ENCODE measurements at regions not wholly inside any gene's neighbourhood (a gene's known extent, or its start where the extent isn't known, plus 50 kb on each side); places are given as distances from the start of the nearest gene placed in this dataset.

DNA sequence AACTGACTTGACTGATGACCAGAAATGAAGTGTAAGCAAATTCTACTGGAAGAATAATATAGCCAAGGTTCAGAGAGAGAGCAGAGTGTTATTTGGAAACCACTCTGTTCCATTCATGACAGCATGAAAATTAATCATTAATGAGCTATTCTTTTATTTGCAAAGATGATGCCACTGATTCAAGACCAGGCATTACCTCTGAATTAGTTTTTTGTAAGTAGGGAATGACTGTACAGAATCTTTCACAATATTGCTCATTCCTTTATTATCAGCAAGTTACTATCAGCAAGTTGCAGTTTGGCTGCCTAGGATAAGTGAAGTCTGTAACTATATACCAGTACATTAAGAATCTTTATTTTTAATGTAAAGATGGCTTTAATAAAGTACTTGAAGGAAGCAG, 75.1 kb upstream of the RGMB start:
- in situ Hi-C loops (cut with HindIII; ENCODE audit: low sequenced_read_pairs) = no loop called here
- DNase-seq (ENCODE audit: low read depth) = no peak
- TF ChIP-seq, protein P1, sequence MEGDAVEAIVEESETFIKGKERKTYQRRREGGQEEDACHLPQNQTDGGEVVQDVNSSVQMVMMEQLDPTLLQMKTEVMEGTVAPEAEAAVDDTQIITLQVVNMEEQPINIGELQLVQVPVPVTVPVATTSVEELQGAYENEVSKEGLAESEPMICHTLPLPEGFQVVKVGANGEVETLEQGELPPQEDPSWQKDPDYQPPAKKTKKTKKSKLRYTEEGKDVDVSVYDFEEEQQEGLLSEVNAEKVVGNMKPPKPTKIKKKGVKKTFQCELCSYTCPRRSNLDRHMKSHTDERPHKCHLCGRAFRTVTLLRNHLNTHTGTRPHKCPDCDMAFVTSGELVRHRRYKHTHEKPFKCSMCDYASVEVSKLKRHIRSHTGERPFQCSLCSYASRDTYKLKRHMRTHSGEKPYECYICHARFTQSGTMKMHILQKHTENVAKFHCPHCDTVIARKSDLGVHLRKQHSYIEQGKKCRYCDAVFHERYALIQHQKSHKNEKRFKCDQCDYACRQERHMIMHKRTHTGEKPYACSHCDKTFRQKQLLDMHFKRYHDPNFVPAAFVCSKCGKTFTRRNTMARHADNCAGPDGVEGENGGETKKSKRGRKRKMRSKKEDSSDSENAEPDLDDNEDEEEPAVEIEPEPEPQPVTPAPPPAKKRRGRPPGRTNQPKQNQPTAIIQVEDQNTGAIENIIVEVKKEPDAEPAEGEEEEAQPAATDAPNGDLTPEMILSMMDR (IDR thresholded peaks at IDR 0.05; ENCODE audit: low read depth, low read length, missing control alignments) = no peak
- no peak overlapping the region for H3K4me3 ChIP-seq (ENCODE audit: low read depth, low read length)

DNA sequence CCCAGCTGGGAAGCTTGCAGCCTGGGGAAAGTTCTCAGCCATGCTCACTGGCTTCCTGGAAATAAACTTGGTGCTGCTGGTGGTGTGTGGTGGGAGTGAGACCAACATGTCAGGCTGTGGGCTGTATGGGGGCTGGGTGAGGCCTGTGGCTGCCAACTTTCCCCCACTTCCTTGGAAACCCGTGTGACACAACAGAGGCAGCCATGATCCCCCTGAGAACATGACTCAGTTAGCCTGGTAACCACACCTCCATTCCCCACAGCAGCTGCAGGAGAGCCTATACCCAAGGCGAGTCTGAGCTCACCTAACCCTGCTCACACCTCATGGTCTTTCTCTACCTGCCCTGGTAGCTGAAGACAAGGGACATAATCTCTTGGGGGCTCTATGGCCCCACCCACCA, 72.7 kb upstream of the RGMB start:
- DNase-seq (ENCODE audit: low read depth) = no peak

DNA sequence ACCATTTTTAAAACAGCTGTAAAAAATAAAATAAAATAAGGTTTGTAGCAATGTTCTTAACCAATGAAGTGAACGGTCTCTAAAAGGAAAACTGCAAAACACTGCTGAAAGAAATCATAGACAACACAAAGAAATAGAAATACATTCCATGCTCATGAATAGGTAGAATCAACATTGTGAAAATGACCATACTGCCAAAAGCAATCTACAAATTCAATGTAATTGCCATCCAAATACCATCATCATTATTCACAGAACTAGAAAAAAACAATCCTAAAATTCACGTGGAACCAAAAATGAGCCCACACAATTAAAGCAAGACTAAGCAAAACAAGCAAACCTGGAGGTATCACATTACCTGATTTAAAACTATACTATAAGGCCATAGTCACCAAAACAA, 67.6 kb upstream of the RGMB start:
- no peak for DNase-seq (ENCODE audit: low read depth)
- TF ChIP-seq, protein P1 (IDR thresholded peaks at IDR 0.05; ENCODE audit: low read depth, low read length, missing control alignments) = no peak
- in situ Hi-C loops (cut with HindIII; ENCODE audit: low sequenced_read_pairs) = no loop called here
- no peak overlapping the region for H3K4me3 ChIP-seq (ENCODE audit: low read depth, low read length)

More for the DNA sequence above, 72.7 kb upstream of the RGMB start:
- in situ Hi-C loops (cut with HindIII; ENCODE audit: low sequenced_read_pairs) = no loop called here
- H3K4me3 ChIP-seq (ENCODE audit: low read depth, low read length) = no peak overlapping the region
- TF ChIP-seq, protein P1 (IDR thresholded peaks at IDR 0.05; ENCODE audit: low read depth, low read length, missing control alignments) = no peak

DNA sequence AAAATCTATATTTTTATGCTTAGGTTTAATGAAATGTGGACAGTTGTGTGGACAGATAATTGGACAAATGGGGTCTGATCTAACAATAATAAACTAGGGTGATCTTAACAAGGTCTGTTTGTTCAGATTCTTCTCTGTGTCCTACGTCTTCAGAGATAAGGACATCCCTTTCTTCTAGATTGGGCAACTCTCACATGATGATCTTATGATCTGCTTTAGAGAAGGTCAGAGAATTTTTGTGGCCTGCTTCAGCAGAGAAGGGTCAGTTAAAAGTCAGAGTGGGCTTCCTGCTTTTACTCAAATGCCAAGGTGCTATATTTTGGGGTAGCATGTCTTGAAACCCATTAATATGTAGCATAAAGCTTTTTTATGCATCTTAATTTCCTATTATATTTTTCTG, 63.8 kb upstream of the RGMB start:
- no peak for DNase-seq (ENCODE audit: low read depth)
- TF ChIP-seq, protein P1 (IDR thresholded peaks at IDR 0.05; ENCODE audit: low read depth, low read length, missing control alignments) = no peak
- in situ Hi-C loops (cut with HindIII; ENCODE audit: low sequenced_read_pairs) = no loop called here
- H3K4me3 ChIP-seq (ENCODE audit: low read depth, low read length) = no peak overlapping the region

DNA sequence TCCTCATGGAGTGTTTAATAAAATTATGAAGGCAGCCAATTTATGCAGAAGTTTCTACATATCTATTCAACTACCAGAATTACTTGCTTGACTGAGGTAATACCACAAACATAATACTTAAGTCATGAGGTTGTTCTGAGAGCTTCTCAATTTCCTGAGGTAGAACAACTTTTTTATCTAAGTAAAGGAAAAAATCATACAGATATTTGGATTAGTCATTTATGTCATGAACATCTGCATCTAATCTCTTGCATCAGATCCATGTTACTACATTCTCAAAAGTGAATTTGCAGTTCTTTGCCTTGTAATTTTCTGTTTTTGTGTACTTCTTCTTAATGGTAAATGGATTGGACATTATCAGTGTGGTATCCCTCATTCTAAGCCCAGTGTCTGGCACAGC, 60.4 kb upstream of the RGMB start:
- DNase-seq (ENCODE audit: low read depth) = no peak
- in situ Hi-C loops (cut with HindIII; ENCODE audit: low sequenced_read_pairs) = no loop called here
- TF ChIP-seq, protein P1 (IDR thresholded peaks at IDR 0.05; ENCODE audit: low read depth, low read length, missing control alignments) = no peak
- H3K4me3 ChIP-seq (ENCODE audit: low read depth, low read length) = no peak overlapping the region

DNA sequence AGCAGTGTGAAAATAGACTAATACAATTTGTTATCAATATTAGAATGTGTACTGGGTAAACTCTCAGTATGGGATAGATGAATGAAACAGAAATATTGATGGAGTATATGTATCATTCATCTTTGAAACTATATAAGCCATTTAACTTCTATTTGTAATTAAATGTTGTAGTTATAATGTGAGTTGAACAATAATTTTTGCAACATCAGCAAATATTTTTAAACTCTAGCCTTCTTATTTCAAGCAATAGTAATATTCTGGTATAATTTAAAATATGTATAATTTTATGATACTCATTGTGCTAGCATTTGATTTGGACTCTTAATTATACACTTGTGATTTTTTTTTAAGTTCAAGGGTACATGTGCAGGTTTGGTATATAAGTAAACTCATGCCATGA, 59.6 kb upstream of the RGMB start:
- TF ChIP-seq, protein P1 (IDR thresholded peaks at IDR 0.05; ENCODE audit: low read depth, low read length, missing control alignments) = no peak
- in situ Hi-C loops (cut with HindIII; ENCODE audit: low sequenced_read_pairs) = no loop called here
- DNase-seq (ENCODE audit: low read depth) = no peak

More for the DNA sequence above, 59.6 kb upstream of the RGMB start:
- no peak overlapping the region for H3K4me3 ChIP-seq (ENCODE audit: low read depth, low read length)

Data from astrocyte of the cerebellum (primary cell).